ENCODE measurements at regions not wholly inside any gene's neighbourhood (a gene's known extent, or its start where the extent isn't known, plus 50 kb on each side); places are given as distances from the start of the nearest gene placed in this dataset.

DNA sequence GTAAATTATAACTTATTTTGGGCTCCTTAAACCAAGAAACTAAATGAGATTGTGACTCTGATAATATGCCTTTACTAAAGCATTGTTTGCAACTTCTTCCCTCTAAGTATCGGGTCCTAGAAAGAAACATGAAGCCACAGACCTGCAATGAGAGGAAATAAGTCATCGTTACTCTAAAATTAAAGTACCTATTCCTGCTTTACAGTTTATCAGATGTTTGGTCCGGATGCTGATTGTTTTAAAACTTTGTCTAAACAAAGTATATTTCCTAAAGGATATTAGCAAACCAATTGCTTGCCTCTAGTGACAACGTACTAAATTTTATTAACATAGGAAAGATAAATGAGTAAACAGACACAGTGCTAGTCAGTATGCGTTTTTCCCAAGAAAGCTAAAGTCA, 216.8 kb downstream of the GJA1 start:
- no peak for TF ChIP-seq TAF1 (IDR thresholded peaks at IDR 0.05; ENCODE audit: borderline replicate concordance, low read depth, low read length)
- no peak for TF ChIP-seq POLR2A (IDR thresholded peaks at IDR 0.05; ENCODE audit: low read depth, low read length)
- no peak for TF ChIP-seq POLR2AphosphoS5 (IDR thresholded peaks at IDR 0.05; ENCODE audit: low read depth, low read length)
- DNase-seq (ENCODE audit: insufficient read length) = no peak
- no peak for FAIRE-seq

DNA sequence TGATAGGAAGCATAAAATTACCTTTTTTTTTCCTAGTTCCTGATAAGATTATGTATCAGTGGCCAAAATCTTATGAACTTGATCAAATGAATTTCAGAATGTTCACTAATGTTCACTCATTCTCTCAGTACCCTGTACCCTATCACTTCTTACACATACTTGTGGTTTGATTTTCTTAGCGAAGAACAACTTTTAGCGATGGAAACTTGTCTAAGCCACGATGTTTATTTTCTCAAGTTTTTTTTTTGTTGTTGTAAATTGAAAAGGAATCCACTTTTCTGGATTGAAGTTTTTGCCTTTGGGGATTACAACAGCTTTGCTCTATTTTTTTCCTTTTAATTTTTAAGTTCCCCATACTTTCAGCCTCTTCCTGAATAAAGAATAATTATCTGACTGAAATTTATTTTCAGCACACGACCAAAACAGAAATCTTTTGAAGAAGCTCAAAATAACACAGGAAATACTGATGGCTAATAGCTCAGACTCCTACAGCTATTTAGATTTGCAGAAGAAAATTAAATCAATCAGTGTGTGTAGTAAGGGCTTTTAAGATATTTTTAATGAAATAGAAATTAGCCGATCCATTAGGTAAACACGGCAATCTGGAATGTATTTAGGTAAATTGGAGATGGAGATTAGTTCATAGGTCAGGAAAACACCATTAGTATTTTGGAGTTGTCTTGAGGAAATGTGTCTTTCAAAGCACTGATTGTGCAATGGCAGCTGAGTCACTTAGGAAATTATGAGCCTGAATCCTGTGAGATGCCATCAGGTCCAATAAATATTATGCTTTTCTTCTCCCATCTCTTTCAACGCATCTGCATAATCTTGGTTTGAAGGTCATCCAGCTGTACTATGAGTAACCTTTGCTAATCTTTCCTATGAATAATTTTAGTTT, 217.5 kb downstream of the GJA1 start:
- DNase-seq (ENCODE audit: insufficient read length) = no peak
- TF ChIP-seq POLR2A (IDR thresholded peaks at IDR 0.05; ENCODE audit: low read depth, low read length) (no peak), TAF1 (IDR thresholded peaks at IDR 0.05; ENCODE audit: borderline replicate concordance, low read depth, low read length) (no peak), POLR2AphosphoS5 (IDR thresholded peaks at IDR 0.05; ENCODE audit: low read depth, low read length) (no peak)
- no peak for FAIRE-seq

DNA sequence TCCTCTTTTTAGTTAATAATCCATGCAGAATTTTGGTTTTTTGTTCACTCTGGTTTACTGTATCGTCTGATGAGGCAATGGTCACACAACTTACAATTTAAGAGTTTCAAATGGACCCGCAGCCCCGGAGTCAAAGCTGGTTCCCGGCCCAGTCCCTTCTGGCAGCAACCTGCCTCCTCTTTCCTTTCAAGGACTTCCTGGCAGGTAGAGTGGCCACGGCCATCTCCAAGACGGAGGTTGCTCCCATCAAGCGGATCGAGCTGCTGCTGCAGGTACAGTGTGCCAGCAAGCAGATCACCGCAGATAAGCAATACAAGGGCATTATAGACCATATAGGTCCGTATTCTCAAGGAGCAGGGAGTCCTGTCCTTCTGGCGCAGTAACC, 218.2 kb downstream of the GJA1 start:
- DNase-seq (ENCODE audit: insufficient read length) (no peak), FAIRE-seq (no peak)
- no peak for TF ChIP-seq POLR2AphosphoS5 (IDR thresholded peaks at IDR 0.05; ENCODE audit: low read depth, low read length)
- TF ChIP-seq TAF1 (IDR thresholded peaks at IDR 0.05; ENCODE audit: borderline replicate concordance, low read depth, low read length) = no peak
- TF ChIP-seq POLR2A (IDR thresholded peaks at IDR 0.05; ENCODE audit: low read depth, low read length) = no peak

DNA sequence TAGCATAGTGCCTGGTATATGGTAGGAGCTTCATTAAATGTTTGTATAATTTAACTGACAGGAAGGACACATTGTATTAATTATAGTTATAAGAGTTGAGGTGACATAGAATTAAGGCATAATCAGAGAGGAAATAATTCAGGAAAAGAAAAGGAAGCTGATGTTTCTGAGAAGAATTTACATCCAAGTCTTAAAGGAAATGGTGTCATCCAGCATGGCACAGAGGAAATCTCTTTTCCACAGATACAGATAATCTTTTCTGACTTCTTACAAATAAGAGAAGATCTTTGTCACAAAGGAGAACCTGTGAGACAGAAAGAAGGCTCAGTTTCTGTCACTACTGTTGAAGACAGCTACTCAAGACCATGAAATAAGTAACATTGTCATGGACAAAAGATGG, 222.5 kb downstream of the GJA1 start:
- no peak for TF ChIP-seq POLR2A (IDR thresholded peaks at IDR 0.05; ENCODE audit: low read depth, low read length)
- TF ChIP-seq POLR2AphosphoS5 (IDR thresholded peaks at IDR 0.05; ENCODE audit: low read depth, low read length) = no peak
- TF ChIP-seq TAF1 (IDR thresholded peaks at IDR 0.05; ENCODE audit: borderline replicate concordance, low read depth, low read length) = no peak
- no peak for DNase-seq (ENCODE audit: insufficient read length)
- FAIRE-seq = no peak

DNA sequence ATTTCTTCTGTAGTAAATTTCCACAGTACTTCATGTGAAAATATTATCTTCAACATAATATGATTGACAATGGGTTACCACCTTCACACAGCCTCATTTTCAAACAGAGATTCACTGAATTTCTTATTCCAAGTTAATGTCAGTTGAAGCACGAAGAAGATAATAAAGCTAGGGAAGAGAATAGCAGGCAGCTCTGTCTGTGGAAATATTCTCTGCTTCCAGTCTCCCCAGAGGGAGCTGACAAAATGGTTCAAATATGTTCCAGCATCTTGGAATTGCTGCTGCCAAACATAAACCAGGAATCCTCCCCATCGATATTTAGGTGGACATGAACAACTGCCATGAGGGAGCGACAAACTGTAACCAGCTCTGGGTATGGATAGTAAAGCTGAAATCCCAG, 224.8 kb downstream of the GJA1 start:
- no peak for TF ChIP-seq POLR2A (IDR thresholded peaks at IDR 0.05; ENCODE audit: low read depth, low read length)
- no peak for TF ChIP-seq POLR2AphosphoS5 (IDR thresholded peaks at IDR 0.05; ENCODE audit: low read depth, low read length)
- TF ChIP-seq TAF1 (IDR thresholded peaks at IDR 0.05; ENCODE audit: borderline replicate concordance, low read depth, low read length) = no peak
- no peak for DNase-seq (ENCODE audit: insufficient read length)
- FAIRE-seq = no peak

DNA sequence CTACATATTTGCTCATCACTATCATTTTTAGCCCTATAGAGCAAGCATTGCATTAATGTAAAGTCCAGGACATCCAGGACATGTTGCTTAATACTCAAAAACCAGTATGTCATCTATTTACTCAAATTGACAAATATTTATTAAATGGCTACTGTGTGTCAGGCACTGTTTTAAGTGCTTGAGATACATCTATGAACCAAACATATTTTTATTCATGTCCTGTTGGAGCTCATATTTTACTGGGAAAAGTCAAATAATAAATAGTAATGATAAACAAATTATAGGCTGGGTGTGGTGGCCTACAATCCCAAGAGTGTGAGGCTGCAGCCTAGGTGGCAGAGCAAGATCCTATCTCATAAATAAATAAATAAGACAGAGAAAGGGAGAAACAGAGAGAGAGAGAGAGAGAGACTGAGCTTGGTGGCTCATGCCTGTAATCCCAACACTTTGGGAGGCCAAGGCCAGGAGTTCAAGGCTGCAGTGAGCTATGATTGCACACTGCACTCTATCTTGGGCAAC, 227.9 kb downstream of the GJA1 start:
- no peak for DNase-seq (ENCODE audit: insufficient read length)
- no peak for FAIRE-seq
- TF ChIP-seq POLR2A (IDR thresholded peaks at IDR 0.05; ENCODE audit: low read depth, low read length) (no peak), TAF1 (IDR thresholded peaks at IDR 0.05; ENCODE audit: borderline replicate concordance, low read depth, low read length) (no peak), POLR2AphosphoS5 (IDR thresholded peaks at IDR 0.05; ENCODE audit: low read depth, low read length) (no peak)

DNA sequence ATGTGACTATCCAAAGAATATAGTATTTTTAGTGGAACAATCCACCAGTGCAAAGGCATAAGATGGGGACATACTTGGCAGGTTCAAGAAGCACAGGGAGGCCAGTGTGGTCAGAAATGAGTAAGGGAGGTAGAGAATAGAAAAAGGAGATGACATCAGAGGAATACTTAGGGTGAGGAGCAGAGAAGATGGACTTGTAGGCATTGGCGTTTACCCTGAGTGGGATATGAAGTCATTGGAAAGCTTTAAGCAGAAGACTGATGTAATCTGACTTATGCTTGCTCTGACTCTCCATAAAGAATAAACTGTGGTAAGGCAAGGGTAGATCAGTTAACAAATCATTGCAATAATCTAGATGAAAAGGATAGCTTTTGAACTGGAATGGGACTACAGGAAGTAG, 228.7 kb downstream of the GJA1 start:
- TF ChIP-seq POLR2A (IDR thresholded peaks at IDR 0.05; ENCODE audit: low read depth, low read length) (no peak), TAF1 (IDR thresholded peaks at IDR 0.05; ENCODE audit: borderline replicate concordance, low read depth, low read length) (no peak), POLR2AphosphoS5 (IDR thresholded peaks at IDR 0.05; ENCODE audit: low read depth, low read length) (no peak)
- no peak for DNase-seq (ENCODE audit: insufficient read length)
- FAIRE-seq = no peak

DNA sequence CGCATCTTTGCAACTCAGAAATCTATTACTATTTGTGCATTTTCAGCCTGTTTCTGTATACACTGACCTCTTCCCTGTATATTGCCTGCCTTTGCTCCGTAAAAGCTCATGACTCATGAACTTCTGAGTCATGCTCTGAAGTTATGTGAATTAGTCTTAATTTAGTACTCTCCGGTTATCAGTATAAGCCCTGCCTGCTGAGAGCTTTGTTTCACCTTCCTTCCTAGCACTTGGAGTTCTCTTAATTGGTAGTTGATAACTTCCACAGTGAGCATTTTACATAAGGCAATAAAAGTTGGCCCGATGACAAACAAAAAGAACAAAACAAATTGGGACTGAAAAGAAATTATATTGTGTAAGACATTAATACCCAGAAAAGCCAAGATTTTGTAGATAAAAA, 231.4 kb downstream of the GJA1 start:
- FAIRE-seq = no peak
- TF ChIP-seq TAF1 (IDR thresholded peaks at IDR 0.05; ENCODE audit: borderline replicate concordance, low read depth, low read length) = no peak
- TF ChIP-seq POLR2A (IDR thresholded peaks at IDR 0.05; ENCODE audit: low read depth, low read length) = no peak
- no peak for TF ChIP-seq POLR2AphosphoS5 (IDR thresholded peaks at IDR 0.05; ENCODE audit: low read depth, low read length)
- no peak for DNase-seq (ENCODE audit: insufficient read length)

DNA sequence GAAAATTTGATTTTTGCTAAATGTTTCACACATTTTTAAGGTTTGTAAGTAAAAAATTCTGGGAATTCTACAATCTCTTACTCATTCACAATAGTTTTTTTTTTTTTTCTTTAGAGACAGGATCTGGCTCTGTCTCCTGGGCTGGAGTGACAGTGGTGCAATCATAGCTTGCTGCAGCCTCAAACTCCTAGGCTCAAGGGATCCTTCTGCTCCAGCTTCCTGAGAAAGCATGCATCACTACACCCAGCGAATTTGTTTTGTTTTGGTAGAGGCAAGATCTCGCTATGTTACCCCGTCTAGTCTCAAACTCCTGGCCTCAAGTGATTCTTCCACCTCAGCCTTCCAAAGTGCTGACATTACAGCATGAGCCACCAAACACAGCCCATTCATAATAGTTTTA, 232.8 kb downstream of the GJA1 start:
- no peak for TF ChIP-seq POLR2AphosphoS5 (IDR thresholded peaks at IDR 0.05; ENCODE audit: low read depth, low read length)
- no peak for TF ChIP-seq TAF1 (IDR thresholded peaks at IDR 0.05; ENCODE audit: borderline replicate concordance, low read depth, low read length)
- TF ChIP-seq POLR2A (IDR thresholded peaks at IDR 0.05; ENCODE audit: low read depth, low read length) = no peak
- FAIRE-seq (no peak), DNase-seq (ENCODE audit: insufficient read length) (no peak)

DNA sequence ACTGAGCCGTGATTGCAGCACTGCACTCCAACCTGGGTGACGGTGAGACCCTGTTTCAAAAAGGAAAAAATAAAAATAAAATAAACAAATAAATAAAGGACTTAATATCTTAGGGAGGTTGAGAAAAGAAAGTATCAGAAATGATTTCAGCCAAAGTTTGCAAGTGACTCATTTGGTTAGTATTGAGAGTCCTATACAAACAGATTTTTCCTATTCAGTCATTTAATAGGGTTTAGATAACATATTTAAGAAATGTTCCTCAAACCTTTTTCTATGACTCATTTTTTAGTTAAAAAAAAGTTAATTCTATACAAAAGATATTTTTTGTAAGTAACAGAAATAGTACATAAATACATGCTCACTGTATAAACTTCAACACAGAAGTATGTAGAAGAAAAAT, 235.1 kb downstream of the GJA1 start:
- FAIRE-seq (no peak), DNase-seq (ENCODE audit: insufficient read length) (no peak)
- TF ChIP-seq TAF1 (IDR thresholded peaks at IDR 0.05; ENCODE audit: borderline replicate concordance, low read depth, low read length) (no peak), POLR2A (IDR thresholded peaks at IDR 0.05; ENCODE audit: low read depth, low read length) (no peak), POLR2AphosphoS5 (IDR thresholded peaks at IDR 0.05; ENCODE audit: low read depth, low read length) (no peak)

GRCh38 chr6:121677571-121677970, 242.1 kb downstream of the GJA1 start:
- no peak for DNase-seq (ENCODE audit: insufficient read length)
- TF ChIP-seq POLR2A (IDR thresholded peaks at IDR 0.05; ENCODE audit: low read depth, low read length) (no peak), POLR2AphosphoS5 (IDR thresholded peaks at IDR 0.05; ENCODE audit: low read depth, low read length) (no peak), TAF1 (IDR thresholded peaks at IDR 0.05; ENCODE audit: borderline replicate concordance, low read depth, low read length) (no peak)
- FAIRE-seq = no peak

DNA sequence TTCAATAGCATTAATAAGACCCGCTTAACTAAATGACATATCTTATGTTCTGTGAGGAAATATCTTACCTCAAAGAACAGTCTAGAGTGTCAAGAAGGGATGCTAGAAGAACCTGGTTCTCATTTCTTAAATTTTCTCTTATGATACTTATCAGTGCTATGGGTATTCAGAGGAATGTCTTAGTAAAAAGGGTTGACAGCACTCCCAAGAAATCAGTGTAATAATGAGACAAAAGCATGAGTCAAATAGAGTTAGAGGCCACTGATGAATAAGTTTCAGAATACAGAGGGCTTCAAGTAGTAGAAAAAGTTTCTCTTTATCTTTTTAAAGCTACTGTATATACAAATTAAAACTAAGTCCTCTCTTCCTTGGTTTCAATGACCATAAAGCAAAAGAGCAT, 242.8 kb downstream of the GJA1 start:
- TF ChIP-seq POLR2A (IDR thresholded peaks at IDR 0.05; ENCODE audit: low read depth, low read length) (no peak), TAF1 (IDR thresholded peaks at IDR 0.05; ENCODE audit: borderline replicate concordance, low read depth, low read length) (no peak), POLR2AphosphoS5 (IDR thresholded peaks at IDR 0.05; ENCODE audit: low read depth, low read length) (no peak)

More for the DNA sequence above, 242.8 kb downstream of the GJA1 start:
- no peak for DNase-seq (ENCODE audit: insufficient read length)
- FAIRE-seq = no peak
